Mesenchymal stem cell (in vitro differentiated cells and primary cell): ENCODE measurements at regions not wholly inside any gene's neighbourhood (a gene's known extent, or its start where the extent isn't known, plus 50 kb on each side); places are given as distances from the start of the nearest gene placed in this dataset.

ENCODE experiments used
- DNase-seq: peaks from one replicate; pipeline ENCODE4 v3.0.0-alpha.2; 2013
- H2AFZ ChIP-seq: one replicate; pipeline ENCODE4 v1.6.1; 2013; ENCODE audit warnings: low read depth, mild to moderate bottlenecking, control low read depth, inconsistent platforms, low read length, moderate library complexity
- H2AK5ac ChIP-seq: 2 replicates; pipeline ENCODE4 v1.6.1; 2013; ENCODE audit warnings: low read length, moderate library complexity, mild to moderate bottlenecking, inconsistent platforms; ENCODE audit not compliant: severe bottlenecking
- H2BK120ac ChIP-seq: one replicate; pipeline ENCODE4 v1.6.1; 2013; ENCODE audit warnings: low read depth, mild to moderate bottlenecking, inconsistent platforms, low read length, moderate library complexity
- H2BK12ac ChIP-seq, 2 experiments: one replicate each; pipeline ENCODE4 v1.6.1; 2013; ENCODE audit warnings: inconsistent platforms in 2 of 2, low read length in 2 of 2, mild to moderate bottlenecking in 2 of 2, moderate library complexity in 2 of 2, control low read depth in 1 of 2
- H2BK15ac ChIP-seq: one replicate; pipeline ENCODE4 v1.6.1; 2013; ENCODE audit warnings: mild to moderate bottlenecking, low read depth, inconsistent platforms; ENCODE audit not compliant: poor library complexity, severe bottlenecking
- H2BK5ac ChIP-seq: 2 replicates; pipeline ENCODE4 v1.6.1; 2013; ENCODE audit warnings: low read depth, mild to moderate bottlenecking, low read length, control low read depth, inconsistent platforms; ENCODE audit not compliant: poor library complexity, severe bottlenecking
- H3K14ac ChIP-seq, 2 experiments: one replicate each; pipeline ENCODE4 v1.6.1; 2013; ENCODE audit warnings: inconsistent platforms in 2 of 2, low read length in 2 of 2, control low read depth in 1 of 2, mild to moderate bottlenecking in 1 of 2, moderate library complexity in 1 of 2
- H3K18ac ChIP-seq, 2 experiments: one replicate each; pipeline ENCODE4 v1.6.1; 2013; ENCODE audit warnings: inconsistent platforms in 2 of 2, low read length in 2 of 2, control low read depth in 1 of 2, low read depth in 1 of 2, mild to moderate bottlenecking in 1 of 2
- H3K23ac ChIP-seq, 2 experiments: one replicate each; pipeline ENCODE4 v1.6.1; 2013; ENCODE audit warnings: inconsistent platforms in 2 of 2, low read length in 2 of 2, mild to moderate bottlenecking in 2 of 2, moderate library complexity in 2 of 2, control low read depth in 1 of 2
- H3K27ac ChIP-seq: 2 replicates; pipeline ENCODE4 v1.5.1; 2013; ENCODE audit warnings: mild to moderate bottlenecking, moderate library complexity, low read length, control low read depth, inconsistent platforms; ENCODE audit not compliant: poor library complexity, severe bottlenecking
- H3K27me3 ChIP-seq, 2 experiments: 2 replicates each; pipeline versions ENCODE4 v1.6.1 to v1.7.0; 2013; ENCODE audit warnings: low read length in 2 of 2, mild to moderate bottlenecking in 2 of 2, moderate library complexity in 2 of 2, control low read depth in 1 of 2, inconsistent platforms in 1 of 2; ENCODE audit not compliant: control insufficient read depth in 1 of 2, insufficient read depth in 1 of 2
- H3K36me3 ChIP-seq, 2 experiments: 2 replicates each; pipeline versions ENCODE4 v1.6.1 to v1.7.0; 2013; ENCODE audit warnings: low read length in 2 of 2, control low read depth in 1 of 2, inconsistent platforms in 1 of 2, low read depth in 1 of 2, mild to moderate bottlenecking in 1 of 2; ENCODE audit not compliant: insufficient read depth in 2 of 2, control insufficient read depth in 1 of 2
- H3K4ac ChIP-seq, 2 experiments: one replicate each; pipeline ENCODE4 v1.6.1; 2013; ENCODE audit warnings: inconsistent platforms in 2 of 2, low read length in 2 of 2, mild to moderate bottlenecking in 2 of 2, moderate library complexity in 2 of 2, control low read depth in 1 of 2, low read depth in 1 of 2
- H3K4me1 ChIP-seq: 2 replicates; pipeline ENCODE4 v1.6.1; 2013; ENCODE audit warnings: low read depth, low read length, control low read depth; ENCODE audit not compliant: control insufficient read depth, insufficient read depth
- H3K4me2 ChIP-seq: 2 replicates; pipeline ENCODE4 v1.6.1; 2013; ENCODE audit warnings: low read length, mild to moderate bottlenecking, inconsistent platforms; ENCODE audit not compliant: poor library complexity, severe bottlenecking
- H3K4me3 ChIP-seq, 2 experiments: 2 replicates each; pipeline versions ENCODE4 v1.5.1 to v1.7.0; 2013; ENCODE audit warnings: low read length in 2 of 2, mild to moderate bottlenecking in 2 of 2, control low read depth in 1 of 2, low read depth in 1 of 2; ENCODE audit not compliant: insufficient read depth in 1 of 2
- H3K79me1 ChIP-seq: replicated peaks from 2 replicates; pipeline ENCODE4 v1.6.1; 2013; ENCODE audit warnings: mild to moderate bottlenecking, control low read depth, low read length, inconsistent platforms; ENCODE audit not compliant: poor library complexity, severe bottlenecking
- H3K9ac ChIP-seq: 2 replicates; pipeline ENCODE4 v1.7.0; 2013; ENCODE audit warnings: mild to moderate bottlenecking, low read length, moderate library complexity
- H3K9me3 ChIP-seq: 2 replicates; pipeline ENCODE4 v1.7.0; 2013; ENCODE audit warnings: mild to moderate bottlenecking, low read length; ENCODE audit not compliant: control insufficient read depth
- H4K8ac ChIP-seq: one replicate; pipeline ENCODE4 v1.6.1; 2013; ENCODE audit warnings: inconsistent platforms, mild to moderate bottlenecking, low read length, moderate library complexity
- H4K91ac ChIP-seq: one replicate; pipeline ENCODE4 v1.6.1; 2013; ENCODE audit warnings: mild to moderate bottlenecking, low read length, inconsistent platforms
- whole genome bisulfite sequencing: methylation state at CpG from one replicate; pipeline ENCODE4 v1.1.7; 2013; ENCODE audit warnings: mixed read lengths; 5-methylcytosine and 5-hydroxymethylcytosine counted together

GRCh38 chr18:61756244-61756643 is 136.6 kb downstream of the RNF152 start:
- Histone ChIP-seq H3K9ac (no peak overlapping the region), H4K8ac (no peak overlapping the region), H2AK5ac (no peak overlapping the region), H2BK120ac (no peak overlapping the region), H2BK5ac (no peak overlapping the region), H2AFZ (no peak overlapping the region), H3K36me3 (no peaks in the 10 kb centered on the region), H3K9me3 (no peaks in the 10 kb centered on the region), H3K4me1 (no peaks in the 10 kb centered on the region), H3K4me3 (no peak overlapping the region), H3K79me1 (no peaks in the 10 kb centered on the region), H2BK15ac (no peak overlapping the region), H3K4ac (no peak overlapping the region), H3K27me3 (peaks cover 0 to 2% of the 10 kb centered on the region in 2 experiments), H3K14ac (no peak overlapping the region), H4K91ac (no peak overlapping the region), H3K18ac (no peak overlapping the region), H2BK12ac (no peak overlapping the region), H3K23ac (no peak overlapping the region), H3K27ac (no peak overlapping the region), H3K4me2 (no peak overlapping the region)
- no peak for DNase-seq
- WGBS, result no CpG with 5 or more reads among the region's 3 CpGs

GRCh38 chr18:61755555-61755954 is 137.3 kb downstream of the RNF152 start:
- H4K91ac ChIP-seq, result no peak overlapping the region
- H3K4me2 ChIP-seq, result no peak overlapping the region
- no peaks in the 10 kb centered on the region for H3K9me3 ChIP-seq
- H3K14ac ChIP-seq, result no peak overlapping the region
- no peak overlapping the region for H3K4ac ChIP-seq
- H2AFZ ChIP-seq, result no peak overlapping the region
- no peaks in the 10 kb centered on the region for H3K4me1 ChIP-seq
- H3K27me3 ChIP-seq, result peaks cover 0 to 2% of the 10 kb centered on the region in 2 experiments
- no peak overlapping the region for H3K9ac ChIP-seq
- no peak overlapping the region for H2BK5ac ChIP-seq
- no peak overlapping the region for H2BK15ac ChIP-seq
- H2BK120ac ChIP-seq, result no peak overlapping the region
- no peak overlapping the region for H3K4me3 ChIP-seq
- no peak for DNase-seq
- H3K18ac ChIP-seq, result no peak overlapping the region
- no peak overlapping the region for H4K8ac ChIP-seq
- WGBS, result 85% methylated on average over 7 of the region's 7 CpGs
- no peak overlapping the region for H3K23ac ChIP-seq
- no peak overlapping the region for H3K27ac ChIP-seq
- H2BK12ac ChIP-seq, result no peak overlapping the region
- no peaks in the 10 kb centered on the region for H3K79me1 ChIP-seq
- no peak overlapping the region for H2AK5ac ChIP-seq
- no peaks in the 10 kb centered on the region for H3K36me3 ChIP-seq

- WGBS, result 87% methylated on average over 5 of the region's 5 CpGs
- H2BK15ac ChIP-seq, result no peak overlapping the region
- H3K9me3 ChIP-seq, result no peaks in the 10 kb centered on the region
- no peak overlapping the region for H2BK120ac ChIP-seq
- H3K23ac ChIP-seq, result no peak overlapping the region
- no peak overlapping the region for H3K4me3 ChIP-seq
- H3K27ac ChIP-seq, result no peak overlapping the region
- H3K79me1 ChIP-seq, result no peaks in the 10 kb centered on the region
- no peak overlapping the region for H3K18ac ChIP-seq
- no peak overlapping the region for H3K9ac ChIP-seq
- H2BK5ac ChIP-seq, result no peak overlapping the region
- no peak overlapping the region for H4K91ac ChIP-seq
- H3K4ac ChIP-seq, result no peak overlapping the region
- no peaks in the 10 kb centered on the region for H3K4me1 ChIP-seq
- H3K4me2 ChIP-seq, result no peak overlapping the region
- H2AFZ ChIP-seq, result no peak overlapping the region
- no peak overlapping the region for H2BK12ac ChIP-seq
- no peak overlapping the region for H4K8ac ChIP-seq
- H3K27me3 ChIP-seq, result peaks cover 0 to 7% of the 10 kb centered on the region in 2 experiments
- no peak for DNase-seq
- H3K14ac ChIP-seq, result no peak overlapping the region
- no peak overlapping the region for H2AK5ac ChIP-seq
- H3K36me3 ChIP-seq, result no peaks in the 10 kb centered on the region
Measured at GRCh38 chr18:61754039-61754583, 138.7 kb downstream of the RNF152 start.

- Histone ChIP-seq H3K36me3 (no peaks in the 10 kb centered on the region), H3K23ac (no peak overlapping the region), H3K27ac (no peak overlapping the region), H2BK120ac (no peak overlapping the region), H3K4me3 (no peak overlapping the region), H3K4me2 (no peak overlapping the region), H3K4ac (no peak overlapping the region), H3K27me3 (peaks cover 0 to 8% of the 10 kb centered on the region in 2 experiments), H2BK5ac (no peak overlapping the region), H3K14ac (no peak overlapping the region), H3K18ac (no peak overlapping the region), H2BK12ac (no peak overlapping the region), H4K91ac (no peak overlapping the region), H2BK15ac (no peak overlapping the region), H2AFZ (no peak overlapping the region), H3K9me3 (no peaks in the 10 kb centered on the region), H3K4me1 (no peaks in the 10 kb centered on the region), H3K79me1 (no peaks in the 10 kb centered on the region), H3K9ac (no peak overlapping the region), H2AK5ac (no peak overlapping the region), H4K8ac (no peak overlapping the region)
- 100% methylated on average over 1 of the region's 1 CpG for WGBS
- no peak for DNase-seq
Measured at GRCh38 chr18:61753373-61753772, 139.4 kb downstream of the RNF152 start.
